PFSK-1 (cell line): ENCODE measurements at regions not wholly inside any gene's neighbourhood (a gene's known extent, or its start where the extent isn't known, plus 50 kb on each side); places are given as distances from the start of the nearest gene placed in this dataset.

Source experiments
- FOXP2 ChIP-seq: optimal IDR thresholded peaks from 2 replicates; pipeline ENCODE3; 2011; ENCODE audit warnings: borderline replicate concordance, control low read depth, inconsistent platforms; ENCODE audit not compliant: insufficient read depth; ENCODE audit errors: extremely low read length, extremely low read depth
- POLR2AphosphoS5 ChIP-seq: IDR thresholded peaks from 2 replicates; pipeline ENCODE4 v1.6.1; 2012; ENCODE audit warnings: low read depth, mild to moderate bottlenecking, control low read depth, low read length, moderate library complexity
- REST ChIP-seq, 2 experiments: IDR thresholded peaks; 2 replicates each; pipeline versions ENCODE4 v1.6.1 to v1.8.0; 2011 to 2012; ENCODE audit warnings: low read depth in 2 of 2, low read length in 2 of 2, control low read depth in 1 of 2, inconsistent platforms in 1 of 2, mild to moderate bottlenecking in 1 of 2, moderate library complexity in 1 of 2; ENCODE audit not compliant: insufficient read depth in 1 of 2
- SIN3A ChIP-seq: IDR thresholded peaks from 2 replicates; pipeline ENCODE4 v1.6.1; 2012; ENCODE audit warnings: mild to moderate bottlenecking, low read length, moderate library complexity, borderline replicate concordance; ENCODE audit not compliant: insufficient read depth
- TAF1 ChIP-seq: IDR thresholded peaks from 2 replicates; pipeline ENCODE4 v1.6.1; 2012; ENCODE audit warnings: low read length, control low read depth, borderline replicate concordance; ENCODE audit not compliant: insufficient read depth

GRCh38 chr9:78468231-78468630 lies 171.3 kb downstream of the PSAT1 start:
- no peak for TF ChIP-seq POLR2AphosphoS5
- no peak for TF ChIP-seq REST (IDR thresholded peaks at IDR 0.05; ENCODE audit: insufficient read depth in 1 of 2, low read depth in 2 of 2, low read length in 2 of 2)
- TF ChIP-seq TAF1: no peak
- no peak for TF ChIP-seq FOXP2
- no peak for TF ChIP-seq SIN3A

- TF ChIP-seq REST (IDR thresholded peaks at IDR 0.05; ENCODE audit: insufficient read depth in 1 of 2, low read depth in 2 of 2, low read length in 2 of 2): no peak
- no peak for TF ChIP-seq TAF1
- TF ChIP-seq SIN3A: no peak
These were observed 172.2 kb downstream of the PSAT1 start for GRCh38 chr9:78468974-78469576.

GRCh38 chr9:78470216-78470615 lies 173.3 kb downstream of the PSAT1 start:
- TF ChIP-seq REST (IDR thresholded peaks at IDR 0.05; ENCODE audit: insufficient read depth in 1 of 2, low read depth in 2 of 2, low read length in 2 of 2) (no peak), FOXP2 (no peak), POLR2AphosphoS5 (no peak)

- TF ChIP-seq REST (IDR thresholded peaks at IDR 0.05; ENCODE audit: insufficient read depth in 1 of 2, low read depth in 2 of 2, low read length in 2 of 2): no peak
- TF ChIP-seq POLR2AphosphoS5: no peak
These were observed 173.8 kb downstream of the PSAT1 start for GRCh38 chr9:78470741-78471140.

- TF ChIP-seq REST (IDR thresholded peaks at IDR 0.05; ENCODE audit: insufficient read depth in 1 of 2, low read depth in 2 of 2, low read length in 2 of 2): no peak
- no peak for TF ChIP-seq TAF1
- TF ChIP-seq FOXP2: no peak
- no peak for TF ChIP-seq POLR2AphosphoS5
- TF ChIP-seq SIN3A: no peak
These were observed 175.2 kb downstream of the PSAT1 start for GRCh38 chr9:78472111-78472510.
